ENCODE measurements at regions not wholly inside any gene's neighbourhood (a gene's known extent, or its start where the extent isn't known, plus 50 kb on each side); places are given as distances from the start of the nearest gene placed in this dataset.

- TF ChIP-seq CTCF (IDR thresholded peaks at IDR 0.05): no peak
- Histone ChIP-seq H3K36me3 (ENCODE audit: low read depth) (no peaks in the 10 kb centered on the region), H3K4me3 (no peak overlapping the region), H3K4me1 (ENCODE audit: low read depth) (no peaks in the 10 kb centered on the region), H3K9me3 (peaks cover 13% of the 10 kb centered on the region)
- DNase-seq: no peak
- intact Hi-C loops (cut with DNase I, micrococcal nuclease): no loop called here
- ATAC-seq: no peak
Measured at GRCh38 chr18:1872274-1872673, 699.0 kb downstream of the METTL4 start.

- ATAC-seq: no peak
- Histone ChIP-seq H3K4me1 (ENCODE audit: low read depth) (no peaks in the 10 kb centered on the region), H3K36me3 (ENCODE audit: low read depth) (no peaks in the 10 kb centered on the region), H3K4me3 (no peak overlapping the region), H3K9me3 (peaks cover 15% of the 10 kb centered on the region)
- no peak for DNase-seq
- TF ChIP-seq CTCF (IDR thresholded peaks at IDR 0.05): no peak
- intact Hi-C loops (cut with DNase I, micrococcal nuclease): no loop called here
Measured at GRCh38 chr18:1875219-1875618, 696.1 kb downstream of the METTL4 start.

GRCh38 chr18:1884623-1885022, 686.7 kb downstream of the METTL4 start:
- ATAC-seq: no peak
- intact Hi-C loops (cut with DNase I, micrococcal nuclease): no loop called here
- TF ChIP-seq CTCF (IDR thresholded peaks at IDR 0.05): no peak
- H3K4me1 ChIP-seq (ENCODE audit: low read depth): no peaks in the 10 kb centered on the region
- peaks cover 42% of the 10 kb centered on the region for H3K9me3 ChIP-seq
- H3K36me3 ChIP-seq (ENCODE audit: low read depth): no peaks in the 10 kb centered on the region
- H3K4me3 ChIP-seq: no peak overlapping the region
- no peak for DNase-seq

- DNase-seq (no peak), ATAC-seq (no peak)
- Histone ChIP-seq H3K36me3 (ENCODE audit: low read depth) (no peaks in the 10 kb centered on the region), H3K9me3 (peaks cover 20% of the 10 kb centered on the region), H3K4me1 (ENCODE audit: low read depth) (no peaks in the 10 kb centered on the region), H3K4me3 (no peak overlapping the region)
- no peak for TF ChIP-seq CTCF (IDR thresholded peaks at IDR 0.05)
- intact Hi-C loops (cut with DNase I, micrococcal nuclease): no loop called here
Measured at GRCh38 chr18:1891641-1892040, 679.7 kb downstream of the METTL4 start.

- DNase-seq: no peak
- Histone ChIP-seq H3K4me3 (no peak overlapping the region), H3K4me1 (ENCODE audit: low read depth) (no peaks in the 10 kb centered on the region), H3K9me3 (peaks cover 18% of the 10 kb centered on the region), H3K36me3 (ENCODE audit: low read depth) (no peaks in the 10 kb centered on the region)
- no peak for ATAC-seq
- TF ChIP-seq CTCF (IDR thresholded peaks at IDR 0.05): no peak
- intact Hi-C loops (cut with DNase I, micrococcal nuclease): no loop called here
Measured at GRCh38 chr18:1892191-1892590, 679.1 kb downstream of the METTL4 start.

GRCh38 chr18:1895456-1896185, 675.7 kb downstream of the METTL4 start:
- intact Hi-C loops (cut with DNase I, micrococcal nuclease): no loop called here
- no peak for TF ChIP-seq CTCF (IDR thresholded peaks at IDR 0.05)

More at GRCh38 chr18:1895456-1896185, 675.7 kb downstream of the METTL4 start:
- ATAC-seq (no peak), DNase-seq (no peak)
- peaks cover 23% of the 10 kb centered on the region for H3K9me3 ChIP-seq
- no peaks in the 10 kb centered on the region for H3K4me1 ChIP-seq (ENCODE audit: low read depth)
- H3K4me3 ChIP-seq: no peak overlapping the region
- no peaks in the 10 kb centered on the region for H3K36me3 ChIP-seq (ENCODE audit: low read depth)

Measured in mucosa of descending colon (tissue), 3 donors.